ENCODE measurements at regions not wholly inside any gene's neighbourhood (a gene's known extent, or its start where the extent isn't known, plus 50 kb on each side); places are given as distances from the start of the nearest gene placed in this dataset.

DNA sequence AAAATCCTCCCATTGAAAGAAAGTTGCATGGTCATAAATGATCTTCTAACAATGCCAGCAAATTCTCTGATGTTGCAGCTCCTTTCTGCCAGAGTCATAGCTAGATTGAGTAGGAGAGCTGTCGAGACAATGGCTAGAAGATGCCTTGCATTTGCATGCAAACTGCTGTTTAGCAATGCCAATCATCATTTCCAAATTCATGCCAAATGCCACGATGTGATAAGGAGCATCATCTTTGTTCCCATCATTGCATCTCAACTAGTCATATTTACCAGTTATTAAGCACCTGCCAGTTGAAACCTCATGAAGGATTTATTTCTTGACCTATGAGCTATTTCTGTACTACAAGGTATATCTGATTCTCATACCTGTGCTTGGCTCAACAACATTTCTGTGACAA, 246.4 kb upstream of the PIK3R1 start:
- TF ChIP-seq EP300 (IDR thresholded peaks at IDR 0.05) (no peak), FOSB (CRISPR knock-in tag; IDR thresholded peaks at IDR 0.05) (no peak), POLR2A (IDR thresholded peaks at IDR 0.05; ENCODE audit: low read length) (no peak)
- TF ChIP-seq, protein P1, sequence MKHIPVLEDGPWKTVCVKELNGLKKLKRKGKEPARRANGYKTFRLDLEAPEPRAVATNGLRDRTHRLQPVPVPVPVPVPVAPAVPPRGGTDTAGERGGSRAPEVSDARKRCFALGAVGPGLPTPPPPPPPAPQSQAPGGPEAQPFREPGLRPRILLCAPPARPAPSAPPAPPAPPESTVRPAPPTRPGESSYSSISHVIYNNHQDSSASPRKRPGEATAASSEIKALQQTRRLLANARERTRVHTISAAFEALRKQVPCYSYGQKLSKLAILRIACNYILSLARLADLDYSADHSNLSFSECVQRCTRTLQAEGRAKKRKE (CRISPR knock-in tag; IDR thresholded peaks at IDR 0.05; ENCODE audit: low read depth), result no peak
